ENCODE measurements at regions not wholly inside any gene's neighbourhood (a gene's known extent, or its start where the extent isn't known, plus 50 kb on each side); places are given as distances from the start of the nearest gene placed in this dataset.

DNA sequence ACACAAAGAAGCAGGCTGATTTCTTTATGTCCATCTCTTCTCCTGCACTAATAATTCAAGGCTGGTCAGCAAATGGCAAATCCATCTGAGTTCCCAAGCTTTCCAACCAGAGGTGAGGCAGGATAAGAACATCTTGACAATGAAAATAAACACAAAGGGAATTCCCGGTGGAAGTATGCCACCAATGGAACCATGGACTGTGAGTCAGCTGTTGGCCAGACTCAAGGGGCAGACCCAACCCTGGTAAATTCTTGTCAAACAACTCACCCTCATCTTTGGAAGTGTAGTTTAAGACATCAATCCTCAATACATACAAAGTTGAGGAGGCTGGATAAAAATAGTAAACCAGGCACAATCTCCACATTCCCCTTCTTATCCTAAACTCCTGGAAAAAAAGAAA, 74.3 kb upstream of the CES5A start:
- Histone ChIP-seq H3K27ac (ENCODE audit: low read depth, low read length) (no peak overlapping the region), H4K8ac (ENCODE audit: low read depth, low read length) (no peak overlapping the region), H2AFZ (ENCODE audit: insufficient read depth, low read length, poor library complexity) (no peak overlapping the region), H2BK12ac (ENCODE audit: low read length) (peak overlapping the region; percentile 15), H3K23ac (ENCODE audit: low read length) (no peak overlapping the region), H3K9me3 (ENCODE audit: insufficient read depth, low read depth, low read length) (peaks cover 4% of the 10 kb centered on the region), H3K14ac (ENCODE audit: low read length) (no peak overlapping the region), H3K27me3 (ENCODE audit: insufficient read depth, low read length) (no peaks in the 10 kb centered on the region), H3K18ac (ENCODE audit: low read length) (no peak overlapping the region), H3K79me1 (ENCODE audit: low read length) (no peaks in the 10 kb centered on the region), H3K4ac (ENCODE audit: low read depth, low read length) (no peak overlapping the region), H2BK120ac (ENCODE audit: insufficient read depth, low read length, poor library complexity) (no peak overlapping the region), H3K4me3 (ENCODE audit: low read depth, low read length) (no peak overlapping the region), H4K91ac (ENCODE audit: low read depth, low read length) (no peak overlapping the region), H3K4me2 (ENCODE audit: low read length) (no peak overlapping the region), H3K4me1 (ENCODE audit: control insufficient read depth in 1 of 2, insufficient read depth in 2 of 2, low read length in 2 of 2) (peaks cover 0 to 12% of the 10 kb centered on the region in 2 experiments), H2BK5ac (ENCODE audit: low read depth, low read length, poor library complexity) (no peak overlapping the region), H3K9ac (ENCODE audit: low read length) (no peak overlapping the region), H4K12ac (ENCODE audit: low read depth, low read length) (no peak overlapping the region), H2AK5ac (ENCODE audit: low read length) (no peak overlapping the region), H3K79me2 (ENCODE audit: control insufficient read depth, insufficient read depth, low read length, poor library complexity) (no peaks in the 10 kb centered on the region), H3K36me3 (ENCODE audit: control insufficient read depth in 1 of 2, insufficient read depth in 2 of 2, low read length in 2 of 2) (no peaks in the 10 kb centered on the region)
- no CpG with 5 or more reads among the region's 1 CpG for WGBS (ENCODE audit: extremely low coverage, insufficient coverage, insufficient read length)
- peak; percentile 72 to 80 for DNase-seq

GRCh38 chr16:55948230-55948629, 73.1 kb upstream of the CES5A start:
- Histone ChIP-seq H2AK5ac (ENCODE audit: low read length) (no peak overlapping the region), H3K4me2 (ENCODE audit: low read length) (no peak overlapping the region), H3K4ac (ENCODE audit: low read depth, low read length) (no peak overlapping the region), H3K36me3 (ENCODE audit: control insufficient read depth in 1 of 2, insufficient read depth in 2 of 2, low read length in 2 of 2) (no peaks in the 10 kb centered on the region), H3K4me1 (ENCODE audit: control insufficient read depth in 1 of 2, insufficient read depth in 2 of 2, low read length in 2 of 2) (peaks cover 0 to 14% of the 10 kb centered on the region in 2 experiments), H3K9ac (ENCODE audit: low read length) (no peak overlapping the region), H3K27me3 (ENCODE audit: insufficient read depth, low read length) (no peaks in the 10 kb centered on the region), H3K79me2 (ENCODE audit: control insufficient read depth, insufficient read depth, low read length, poor library complexity) (no peaks in the 10 kb centered on the region), H3K18ac (ENCODE audit: low read length) (no peak overlapping the region), H2BK5ac (ENCODE audit: low read depth, low read length, poor library complexity) (no peak overlapping the region), H4K8ac (ENCODE audit: low read depth, low read length) (no peak overlapping the region), H3K23ac (ENCODE audit: low read length) (no peak overlapping the region), H3K14ac (ENCODE audit: low read length) (no peak overlapping the region), H3K27ac (ENCODE audit: low read depth, low read length) (no peak overlapping the region), H3K4me3 (ENCODE audit: low read depth, low read length) (no peak overlapping the region), H2BK120ac (ENCODE audit: insufficient read depth, low read length, poor library complexity) (no peak overlapping the region), H2AFZ (ENCODE audit: insufficient read depth, low read length, poor library complexity) (no peak overlapping the region), H3K9me3 (ENCODE audit: insufficient read depth, low read depth, low read length) (peaks cover 4% of the 10 kb centered on the region), H4K91ac (ENCODE audit: low read depth, low read length) (no peak overlapping the region), H4K12ac (ENCODE audit: low read depth, low read length) (no peak overlapping the region), H3K79me1 (ENCODE audit: low read length) (no peaks in the 10 kb centered on the region), H2BK12ac (ENCODE audit: low read length) (no peak overlapping the region)
- no CpG with 5 or more reads among the region's 6 CpGs for WGBS (ENCODE audit: extremely low coverage, insufficient coverage, insufficient read length)
- DNase-seq: no peak

GRCh38 chr16:55947366-55947765, 72.2 kb upstream of the CES5A start:
- Histone ChIP-seq H2AK5ac (ENCODE audit: low read length) (peak overlapping the region; percentile 82), H2BK12ac (ENCODE audit: low read length) (no peak overlapping the region), H3K9ac (ENCODE audit: low read length) (no peak overlapping the region), H3K18ac (ENCODE audit: low read length) (no peak overlapping the region), H3K36me3 (ENCODE audit: control insufficient read depth in 1 of 2, insufficient read depth in 2 of 2, low read length in 2 of 2) (no peaks in the 10 kb centered on the region), H2BK120ac (ENCODE audit: insufficient read depth, low read length, poor library complexity) (no peak overlapping the region), H3K9me3 (ENCODE audit: insufficient read depth, low read depth, low read length) (peaks cover 4% of the 10 kb centered on the region), H3K27me3 (ENCODE audit: insufficient read depth, low read length) (no peaks in the 10 kb centered on the region), H3K4me2 (ENCODE audit: low read length) (no peak overlapping the region), H2AFZ (ENCODE audit: insufficient read depth, low read length, poor library complexity) (no peak overlapping the region), H4K8ac (ENCODE audit: low read depth, low read length) (no peak overlapping the region), H3K14ac (ENCODE audit: low read length) (no peak overlapping the region), H3K4me1 (ENCODE audit: control insufficient read depth in 1 of 2, insufficient read depth in 2 of 2, low read length in 2 of 2) (peaks cover 0 to 14% of the 10 kb centered on the region in 2 experiments), H3K27ac (ENCODE audit: low read depth, low read length) (no peak overlapping the region), H3K79me2 (ENCODE audit: control insufficient read depth, insufficient read depth, low read length, poor library complexity) (no peaks in the 10 kb centered on the region), H4K12ac (ENCODE audit: low read depth, low read length) (no peak overlapping the region), H3K79me1 (ENCODE audit: low read length) (no peaks in the 10 kb centered on the region), H3K4me3 (ENCODE audit: low read depth, low read length) (no peak overlapping the region), H3K4ac (ENCODE audit: low read depth, low read length) (no peak overlapping the region), H3K23ac (ENCODE audit: low read length) (no peak overlapping the region), H4K91ac (ENCODE audit: low read depth, low read length) (no peak overlapping the region), H2BK5ac (ENCODE audit: low read depth, low read length, poor library complexity) (no peak overlapping the region)
- WGBS (ENCODE audit: extremely low coverage, insufficient coverage, insufficient read length): no CpG with 5 or more reads among the region's 1 CpG
- DNase-seq: no peak

GRCh38 chr16:55944377-55944802, 69.2 kb upstream of the CES5A start:
- Histone ChIP-seq H4K12ac (ENCODE audit: low read depth, low read length) (no peak overlapping the region), H3K9ac (ENCODE audit: low read length) (no peak overlapping the region), H3K18ac (ENCODE audit: low read length) (no peak overlapping the region), H3K4ac (ENCODE audit: low read depth, low read length) (no peak overlapping the region), H3K23ac (ENCODE audit: low read length) (no peak overlapping the region), H3K4me1 (ENCODE audit: control insufficient read depth in 1 of 2, insufficient read depth in 2 of 2, low read length in 2 of 2) (peaks cover 0 to 11% of the 10 kb centered on the region in 2 experiments), H2BK12ac (ENCODE audit: low read length) (peak overlapping the region; percentile 79), H3K4me2 (ENCODE audit: low read length) (no peak overlapping the region), H2AFZ (ENCODE audit: insufficient read depth, low read length, poor library complexity) (no peak overlapping the region), H2BK120ac (ENCODE audit: insufficient read depth, low read length, poor library complexity) (peak overlapping the region; percentile 43), H3K14ac (ENCODE audit: low read length) (no peak overlapping the region), H4K91ac (ENCODE audit: low read depth, low read length) (peak overlapping the region; percentile 59), H3K36me3 (ENCODE audit: control insufficient read depth in 1 of 2, insufficient read depth in 2 of 2, low read length in 2 of 2) (no peaks in the 10 kb centered on the region), H3K27me3 (ENCODE audit: insufficient read depth, low read length) (no peaks in the 10 kb centered on the region), H3K79me1 (ENCODE audit: low read length) (no peaks in the 10 kb centered on the region), H3K4me3 (ENCODE audit: low read depth, low read length) (no peak overlapping the region), H3K27ac (ENCODE audit: low read depth, low read length) (no peak overlapping the region), H2BK5ac (ENCODE audit: low read depth, low read length, poor library complexity) (peak overlapping the region; percentile 26), H3K9me3 (ENCODE audit: insufficient read depth, low read depth, low read length) (peaks cover 4% of the 10 kb centered on the region), H3K79me2 (ENCODE audit: control insufficient read depth, insufficient read depth, low read length, poor library complexity) (no peaks in the 10 kb centered on the region), H2AK5ac (ENCODE audit: low read length) (no peak overlapping the region), H4K8ac (ENCODE audit: low read depth, low read length) (peak overlapping the region; percentile 57)
- WGBS (ENCODE audit: extremely low coverage, insufficient coverage, insufficient read length): no CpG with 5 or more reads among the region's 8 CpGs
- DNase-seq: peak; percentile 54 to 92

Data from trophoblast cell (in vitro differentiated cells and primary cell).